GM18502 (cell line): ENCODE measurements at regions not wholly inside any gene's neighbourhood (a gene's known extent, or its start where the extent isn't known, plus 50 kb on each side); places are given as distances from the start of the nearest gene placed in this dataset.
"Not testable (repeated sequence)": the region's sequence is repeated elsewhere in the genome, so short reads cannot be mapped to it uniquely, and the experiment has no call there.

Experiments
- ATAC-seq: cut with Tn5 transposase; IDR thresholded peaks from one replicate; pipeline ENCODE4 v1.9.1; 2021; ENCODE audit warnings: mild to moderate bottlenecking; ENCODE audit not compliant: unreplicated experiment, poor library complexity

- no peak for ATAC-seq
These were observed 151.3 kb downstream of the RTL9 start for GRCh38 chrX:110509755-110510532.

- no peak for ATAC-seq
These were observed 152.6 kb downstream of the RTL9 start for GRCh38 chrX:110511238-110511637.

- ATAC-seq, result no peak
These were observed 153.7 kb downstream of the RTL9 start for GRCh38 chrX:110512341-110512740.

- ATAC-seq, result no peak
These were observed 155.9 kb downstream of the RTL9 start for GRCh38 chrX:110514509-110514908.

GRCh38 chrX:110519501-110519900, 160.9 kb downstream of the RTL9 start:
- no peak for ATAC-seq

GRCh38 chrX:110519906-110520452, 161.3 kb downstream of the RTL9 start:
- no peak for ATAC-seq

GRCh38 chrX:110520652-110521051, 162.0 kb downstream of the RTL9 start:
- ATAC-seq, result not testable (repeated sequence)

GRCh38 chrX:110531873-110532580, 173.4 kb downstream of the RTL9 start:
- no peak for ATAC-seq

GRCh38 chrX:110532581-110532931, 173.9 kb downstream of the RTL9 start:
- ATAC-seq, result no peak

- ATAC-seq, result no peak
These were observed 178.2 kb downstream of the RTL9 start for GRCh38 chrX:110536816-110537215.

- ATAC-seq, result no peak
These were observed 182.6 kb downstream of the RTL9 start for GRCh38 chrX:110541266-110541665.

GRCh38 chrX:110550854-110551253, 192.2 kb downstream of the RTL9 start:
- not testable (repeated sequence) for ATAC-seq

- no peak for ATAC-seq
These were observed 199.2 kb downstream of the RTL9 start for GRCh38 chrX:110557864-110558263.

GRCh38 chrX:110558406-110558805, 199.8 kb downstream of the RTL9 start:
- ATAC-seq, result no peak

GRCh38 chrX:110561034-110561433, 202.4 kb downstream of the RTL9 start:
- no peak for ATAC-seq

- ATAC-seq, result no peak
These were observed 204.6 kb downstream of the RTL9 start for GRCh38 chrX:110563282-110563681.

GRCh38 chrX:110568441-110568840, 209.8 kb downstream of the RTL9 start:
- no peak for ATAC-seq

GRCh38 chrX:110569506-110569905, 210.9 kb downstream of the RTL9 start:
- ATAC-seq, result no peak

GRCh38 chrX:110578270-110578669, 217.3 kb downstream of the CHRDL1 start:
- no peak for ATAC-seq

- ATAC-seq, result no peak
These were observed 211.5 kb downstream of the CHRDL1 start for GRCh38 chrX:110584083-110584482.

GRCh38 chrX:110588164-110588563, 207.5 kb downstream of the CHRDL1 start:
- no peak for ATAC-seq

- no peak for ATAC-seq
These were observed 206.8 kb downstream of the CHRDL1 start for GRCh38 chrX:110588853-110589252.
